HEK293 (cell line): ENCODE measurements at regions not wholly inside any gene's neighbourhood (a gene's known extent, or its start where the extent isn't known, plus 50 kb on each side); places are given as distances from the start of the nearest gene placed in this dataset.

ENCODE experiments used
- CTCF ChIA-PET: fragments of 350-600 bp; formaldehyde crosslinking; extraction: SDS; loops from one replicate; lab custom pipeline; 2021; ENCODE audit warnings: antibody characterized with exemption; lab: Yijun Ruan, JAX
- POLR2A ChIA-PET: fragments of 300-600 bp; formaldehyde crosslinking; extraction: SDS; loops from one replicate; lab custom pipeline; 2020; ENCODE audit warnings: antibody characterized with exemption, inconsistent platforms; lab: Yijun Ruan, JAX
- H3K27ac ChIP-seq: fragments of 200-500 bp; sonication (Bioruptor generic); 2 replicates; pipeline ENCODE4 v1.5.1; 2014; ENCODE audit warnings: low read depth, low read length, control low read depth, inconsistent platforms; ENCODE audit errors: extremely low read depth
- H3K36me3 ChIP-seq, 2 experiments: fragments of 200-500 bp in 1 of 2; sonication (Bioruptor generic) in 1 of 2; 1 replicate in 1 of 2; 2 replicates in 1 of 2; pipeline ENCODE4 v1.5.1; 2014 to 2017; ENCODE audit warnings: inconsistent platforms in 2 of 2, low read length in 2 of 2; ENCODE audit not compliant: control insufficient read depth in 2 of 2, insufficient read depth in 1 of 2
- H3K4me1 ChIP-seq: fragments of 200-500 bp; sonication (Bioruptor generic); 2 replicates; pipeline ENCODE4 v1.5.1; 2014; ENCODE audit warnings: mild to moderate bottlenecking, low read length, inconsistent platforms; ENCODE audit not compliant: control insufficient read depth, insufficient read depth
- H3K4me3 ChIP-seq: 2 replicates; pipeline ENCODE4 v1.5.1; 2011; ENCODE audit warnings: low read depth, mild to moderate bottlenecking, control low read depth, low read length, moderate library complexity
- H3K9me3 ChIP-seq: fragments of 200-500 bp; sonication (Bioruptor generic); 2 replicates; pipeline ENCODE4 v1.5.1; 2014; ENCODE audit warnings: low read depth, low read length, inconsistent platforms; ENCODE audit not compliant: control insufficient read depth, insufficient read depth
- HOXD13 ChIP-seq: sonication (generic); formaldehyde crosslinking; IDR thresholded peaks from 2 replicates; pipeline ENCODE4 v1.8.0; 2022; ENCODE audit warnings: missing genetic modification reagents, borderline replicate concordance
- KLF8 ChIP-seq: fragments of 450-650 bp; formaldehyde crosslinking; IDR thresholded peaks from 2 replicates; pipeline ENCODE4 v1.5.1; 2016; ENCODE audit warnings: missing biosample characterization, missing genetic modification characterization
- MEIS1 ChIP-seq: sonication (generic); formaldehyde crosslinking; IDR thresholded peaks from 2 replicates; pipeline ENCODE4 v1.8.1; 2022; ENCODE audit warnings: missing genetic modification reagents, mild to moderate bottlenecking, borderline replicate concordance
- SALL2 ChIP-seq: fragments of 450-650 bp; formaldehyde crosslinking; IDR thresholded peaks from 2 replicates; pipeline ENCODE4 v1.5.0; 2017; ENCODE audit warnings: missing biosample characterization, mild to moderate bottlenecking, missing genetic modification characterization, borderline replicate concordance
- SCRT2 ChIP-seq: fragments of 450-650 bp; formaldehyde crosslinking; IDR thresholded peaks from 2 replicates; pipeline ENCODE4 v1.5.1; 2016; ENCODE audit warnings: missing biosample characterization, missing genetic modification characterization
- SP3 ChIP-seq: fragments of 450-650 bp; formaldehyde crosslinking; IDR thresholded peaks from 2 replicates; pipeline ENCODE4 v1.5.1; 2016; ENCODE audit warnings: missing biosample characterization, missing genetic modification characterization
- ZBTB20 ChIP-seq: fragments of 450-650 bp; formaldehyde crosslinking; IDR thresholded peaks from 2 replicates; pipeline ENCODE4 v1.5.1; 2016; ENCODE audit warnings: missing biosample characterization, missing genetic modification characterization
- ZBTB21 ChIP-seq: fragments of 450-650 bp; formaldehyde crosslinking; IDR thresholded peaks from 2 replicates; pipeline ENCODE4 v1.5.1; 2017; ENCODE audit warnings: missing biosample characterization, missing genetic modification characterization
- ZNF112 ChIP-seq: fragments of 450-650 bp; formaldehyde crosslinking; IDR thresholded peaks from 2 replicates; pipeline ENCODE4 v1.5.0; 2017; ENCODE audit warnings: missing biosample characterization, missing genetic modification characterization
- ZNF157 ChIP-seq: fragments of 450-650 bp; formaldehyde crosslinking; IDR thresholded peaks from 2 replicates; pipeline ENCODE4 v1.5.1; 2016; ENCODE audit warnings: missing biosample characterization, missing genetic modification characterization
- ZNF473 ChIP-seq: fragments of 450-650 bp; formaldehyde crosslinking; IDR thresholded peaks from 2 replicates; pipeline ENCODE4 v1.5.1; 2017; ENCODE audit warnings: missing biosample characterization, missing genetic modification characterization
- ZNF513 ChIP-seq: fragments of 450-650 bp; IDR thresholded peaks from 2 replicates; pipeline ENCODE4 v1.5.1; 2018; ENCODE audit warnings: missing biosample characterization, missing genetic modification characterization
- ZNF518A ChIP-seq: fragments of 450-650 bp; formaldehyde crosslinking; conservative IDR thresholded peaks from 2 replicates; pipeline ENCODE4 v1.5.1; 2016; ENCODE audit warnings: low read depth, missing biosample characterization, missing genetic modification characterization
- ZNF544 ChIP-seq: fragments of 450-650 bp; formaldehyde crosslinking; IDR thresholded peaks from 2 replicates; pipeline ENCODE4 v1.5.0; 2017; ENCODE audit warnings: missing biosample characterization, missing genetic modification characterization
- ZNF548 ChIP-seq: fragments of 450-650 bp; formaldehyde crosslinking; IDR thresholded peaks from 2 replicates; pipeline ENCODE4 v1.5.1; 2016; ENCODE audit warnings: missing biosample characterization, missing genetic modification characterization
- ZNF623 ChIP-seq: fragments of 450-650 bp; formaldehyde crosslinking; IDR thresholded peaks from 2 replicates; pipeline ENCODE4 v1.5.1; 2016; ENCODE audit warnings: missing biosample characterization, missing genetic modification characterization
- ZNF654 ChIP-seq: fragments of 450-650 bp; formaldehyde crosslinking; IDR thresholded peaks from 2 replicates; pipeline ENCODE4 v1.5.1; 2016; ENCODE audit warnings: low read depth, missing biosample characterization, missing genetic modification characterization
- ZSCAN16 ChIP-seq: fragments of 450-650 bp; formaldehyde crosslinking; IDR thresholded peaks from 2 replicates; pipeline ENCODE4 v1.5.1; 2016; ENCODE audit warnings: missing biosample characterization, missing genetic modification characterization
- TF ChIP-seq, protein P1 (sequence below): fragments of 450-650 bp; formaldehyde crosslinking; IDR thresholded peaks from 2 replicates; pipeline ENCODE4 v1.5.1; 2016; ENCODE audit warnings: missing biosample characterization, missing genetic modification characterization
- TF ChIP-seq, protein P2 (sequence below): fragments of 450-650 bp; formaldehyde crosslinking; IDR thresholded peaks from 2 replicates; pipeline ENCODE4 v1.5.1; 2016; ENCODE audit warnings: missing biosample characterization, missing genetic modification characterization
- TF ChIP-seq, protein P3 (sequence below): fragments of 450-650 bp; formaldehyde crosslinking; IDR thresholded peaks from 2 replicates; pipeline ENCODE4 v1.5.1; 2016; ENCODE audit warnings: missing biosample characterization, missing genetic modification characterization

- POLR2A ChIA-PET: no interaction called here
- CTCF ChIA-PET: no interaction called here
- Histone ChIP-seq H3K36me3 (no peaks in the 10 kb centered on the region), H3K27ac (no peak overlapping the region), H3K4me1 (no peaks in the 10 kb centered on the region), H3K9me3 (no peaks in the 10 kb centered on the region), H3K4me3 (no peak overlapping the region)
- TF ChIP-seq ZNF544 (tag by site-specific recombination) (no peak), ZNF548 (tag by site-specific recombination) (no peak), HOXD13 (CRISPR knock-in tag) (no peak), SCRT2 (tag by site-specific recombination) (no peak), SP3 (no peak), ZNF473 (tag by site-specific recombination) (no peak), ZNF518A (tag by site-specific recombination) (no peak), ZNF157 (tag by site-specific recombination) (no peak), ZBTB20 (tag by site-specific recombination) (no peak), ZBTB21 (tag by site-specific recombination) (no peak), SALL2 (no peak)
- TF ChIP-seq, protein P1, sequence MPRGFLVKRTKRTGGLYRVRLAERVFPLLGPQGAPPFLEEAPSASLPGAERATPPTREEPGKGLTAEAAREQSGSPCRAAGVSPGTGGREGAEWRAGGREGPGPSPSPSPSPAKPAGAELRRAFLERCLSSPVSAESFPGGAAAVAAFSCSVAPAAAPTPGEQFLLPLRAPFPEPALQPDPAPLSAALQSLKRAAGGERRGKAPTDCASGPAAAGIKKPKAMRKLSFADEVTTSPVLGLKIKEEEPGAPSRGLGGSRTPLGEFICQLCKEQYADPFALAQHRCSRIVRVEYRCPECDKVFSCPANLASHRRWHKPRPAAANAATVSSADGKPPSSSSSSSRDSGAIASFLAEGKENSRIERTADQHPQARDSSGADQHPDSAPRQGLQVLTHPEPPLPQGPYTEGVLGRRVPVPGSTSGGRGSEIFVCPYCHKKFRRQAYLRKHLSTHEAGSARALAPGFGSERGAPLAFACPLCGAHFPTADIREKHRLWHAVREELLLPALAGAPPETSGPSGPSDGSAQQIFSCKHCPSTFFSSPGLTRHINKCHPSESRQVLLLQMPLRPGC (tag by site-specific recombination): no peak
- TF ChIP-seq, protein P2, sequence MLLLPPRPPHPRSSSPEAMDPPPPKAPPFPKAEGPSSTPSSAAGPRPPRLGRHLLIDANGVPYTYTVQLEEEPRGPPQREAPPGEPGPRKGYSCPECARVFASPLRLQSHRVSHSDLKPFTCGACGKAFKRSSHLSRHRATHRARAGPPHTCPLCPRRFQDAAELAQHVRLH (tag by site-specific recombination): no peak
Observed at GRCh38 chr1:213830371-213830770, 157.4 kb upstream of the PROX1 start.

DNA sequence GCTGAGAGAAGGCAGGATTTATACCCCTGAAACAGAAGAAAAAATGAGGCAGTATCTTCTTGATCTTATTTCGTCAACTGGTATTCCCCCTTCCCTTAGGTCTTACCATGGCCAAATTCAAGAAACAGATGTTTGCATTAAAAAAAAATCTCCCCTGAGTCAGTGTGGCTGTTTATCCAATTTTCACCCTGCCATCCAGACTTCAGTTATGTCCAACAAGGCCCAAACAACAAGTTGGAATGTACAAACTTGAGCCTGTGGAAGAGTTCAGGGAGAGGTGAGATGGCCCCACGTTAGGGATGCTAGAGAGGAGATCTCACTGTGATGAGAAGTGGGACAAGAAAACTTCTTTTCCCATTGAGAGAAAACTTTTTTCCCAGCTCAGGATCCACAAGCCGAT is 147.2 kb upstream of the PROX1 start:
- no peaks in the 10 kb centered on the region for H3K4me1 ChIP-seq
- no peaks in the 10 kb centered on the region for H3K9me3 ChIP-seq
- CTCF ChIA-PET: interaction anchor here (0.5 kb wide), 1 partner anchor 227 kb away, joined by 3 read pairs; no protein-coding TSS in a partner anchor
- H3K27ac ChIP-seq: no peak overlapping the region
- no peaks in the 10 kb centered on the region for H3K36me3 ChIP-seq
- POLR2A ChIA-PET: no interaction called here
- no peak overlapping the region for H3K4me3 ChIP-seq
- no peak for TF ChIP-seq ZNF513 (tag by site-specific recombination)
- no peak for TF ChIP-seq KLF8
- TF ChIP-seq ZNF112 (tag by site-specific recombination): no peak
- TF ChIP-seq ZNF623 (tag by site-specific recombination): no peak
- TF ChIP-seq ZNF654 (tag by site-specific recombination): no peak
- TF ChIP-seq, protein P3, sequence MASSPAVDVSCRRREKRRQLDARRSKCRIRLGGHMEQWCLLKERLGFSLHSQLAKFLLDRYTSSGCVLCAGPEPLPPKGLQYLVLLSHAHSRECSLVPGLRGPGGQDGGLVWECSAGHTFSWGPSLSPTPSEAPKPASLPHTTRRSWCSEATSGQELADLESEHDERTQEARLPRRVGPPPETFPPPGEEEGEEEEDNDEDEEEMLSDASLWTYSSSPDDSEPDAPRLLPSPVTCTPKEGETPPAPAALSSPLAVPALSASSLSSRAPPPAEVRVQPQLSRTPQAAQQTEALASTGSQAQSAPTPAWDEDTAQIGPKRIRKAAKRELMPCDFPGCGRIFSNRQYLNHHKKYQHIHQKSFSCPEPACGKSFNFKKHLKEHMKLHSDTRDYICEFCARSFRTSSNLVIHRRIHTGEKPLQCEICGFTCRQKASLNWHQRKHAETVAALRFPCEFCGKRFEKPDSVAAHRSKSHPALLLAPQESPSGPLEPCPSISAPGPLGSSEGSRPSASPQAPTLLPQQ (tag by site-specific recombination): no peak
- TF ChIP-seq ZSCAN16: no peak
- no peak for TF ChIP-seq MEIS1
- TF ChIP-seq ZNF518A (tag by site-specific recombination): no peak
